HG03095 (cell line): ENCODE measurements at regions not wholly inside any gene's neighbourhood (a gene's known extent, or its start where the extent isn't known, plus 50 kb on each side); places are given as distances from the start of the nearest gene placed in this dataset.
"Not testable (repeated sequence)": the region's sequence is repeated elsewhere in the genome, so short reads cannot be mapped to it uniquely, and the experiment has no call there.

Experiments used
- ATAC-seq: cut with Tn5 transposase; IDR thresholded peaks from one replicate; pipeline ENCODE4 v1.9.1; 2021; ENCODE audit warnings: moderate library complexity; ENCODE audit not compliant: unreplicated experiment

GRCh38 chr11:22567759-22568158 is 57.9 kb downstream of the FANCF start:
- ATAC-seq, result no peak

GRCh38 chr11:22566293-22566692 is 59.3 kb downstream of the FANCF start:
- no peak for ATAC-seq

- ATAC-seq, result no peak
Observed at GRCh38 chr11:22561283-22561682, 64.3 kb downstream of the FANCF start.

DNA sequence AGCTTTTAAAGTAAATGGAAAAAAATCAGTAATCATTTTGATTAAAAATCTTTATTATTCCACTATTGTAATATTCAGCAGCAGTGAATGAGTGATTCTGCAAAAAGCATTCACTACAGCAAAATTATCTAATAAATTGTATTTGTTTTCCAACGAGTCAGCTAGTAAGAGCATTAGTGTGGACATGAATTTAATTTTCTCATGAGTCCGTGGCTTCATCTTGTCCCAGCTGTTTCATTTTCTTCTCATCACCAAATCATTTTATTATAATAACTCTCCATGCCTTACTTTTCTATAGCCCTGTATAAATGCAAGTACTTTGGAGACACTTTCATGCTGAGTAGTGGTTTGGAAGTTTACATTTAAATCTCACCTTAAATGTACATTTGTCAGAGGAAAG is 66.2 kb downstream of the FANCF start:
- no peak for ATAC-seq

GRCh38 chr11:22558664-22559063 is 67.0 kb downstream of the FANCF start:
- ATAC-seq, result no peak

DNA sequence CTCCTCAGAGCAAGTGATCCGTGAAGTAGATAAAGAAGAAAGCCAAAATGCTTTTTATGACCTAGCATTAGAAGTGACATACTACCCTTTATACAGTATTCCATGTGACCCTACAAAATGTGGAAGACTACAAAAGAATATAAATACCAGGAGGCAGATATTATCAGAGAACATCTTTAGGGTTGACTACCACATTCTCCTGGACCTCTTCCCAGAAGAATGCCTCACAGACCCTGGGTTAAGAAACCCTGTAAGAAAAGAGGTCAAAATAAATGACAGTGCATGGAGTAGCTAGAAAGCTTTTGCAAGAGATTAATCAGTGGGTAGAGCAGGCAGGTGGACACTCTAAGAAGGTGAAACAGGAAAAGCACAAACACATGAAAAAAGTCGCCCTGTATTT is 69.2 kb downstream of the FANCF start:
- ATAC-seq, result no peak

DNA sequence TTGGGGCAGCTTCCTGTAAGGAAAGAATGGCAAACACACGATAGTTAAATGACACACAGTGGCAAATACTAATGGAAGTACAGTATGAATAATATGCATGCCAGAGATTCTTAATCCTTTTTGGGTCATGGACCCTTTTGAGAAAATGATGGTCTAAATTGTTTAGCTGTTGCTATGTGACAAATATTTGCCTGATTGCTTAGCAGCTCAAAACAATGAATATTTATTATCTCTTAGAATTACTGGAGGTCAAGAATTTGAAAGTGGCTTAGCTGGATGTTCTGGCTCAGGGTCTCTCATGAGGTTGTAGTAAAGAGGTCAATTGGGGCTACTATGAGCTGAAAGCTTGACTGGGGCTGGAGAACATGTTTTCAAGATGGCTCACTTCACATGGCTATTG is 69.7 kb downstream of the FANCF start:
- ATAC-seq, result no peak

DNA sequence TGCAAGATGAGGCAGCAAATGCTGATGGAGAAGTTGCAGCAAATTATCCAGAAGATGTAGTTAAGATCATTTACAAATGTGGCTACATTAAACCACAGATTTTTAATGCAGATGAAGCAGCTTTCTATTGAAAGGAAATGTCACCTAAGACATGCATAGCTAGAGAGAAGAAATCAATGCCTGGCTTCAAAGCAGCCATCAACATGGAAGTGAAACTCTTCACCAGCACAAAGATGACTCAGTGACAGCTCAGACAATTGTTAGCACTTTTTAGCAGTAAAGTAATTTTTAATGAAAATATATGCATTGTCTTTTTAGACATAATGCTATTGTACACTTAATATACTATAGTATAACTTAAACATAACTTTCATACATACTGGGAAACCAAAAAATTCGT is 71.4 kb downstream of the FANCF start:
- peak; percentile 82 for ATAC-seq

- ATAC-seq, result no peak
Observed at GRCh38 chr11:22552885-22553284, 72.7 kb downstream of the FANCF start.

- ATAC-seq, result no peak
Observed at GRCh38 chr11:22546746-22547145, 78.9 kb downstream of the FANCF start.

DNA sequence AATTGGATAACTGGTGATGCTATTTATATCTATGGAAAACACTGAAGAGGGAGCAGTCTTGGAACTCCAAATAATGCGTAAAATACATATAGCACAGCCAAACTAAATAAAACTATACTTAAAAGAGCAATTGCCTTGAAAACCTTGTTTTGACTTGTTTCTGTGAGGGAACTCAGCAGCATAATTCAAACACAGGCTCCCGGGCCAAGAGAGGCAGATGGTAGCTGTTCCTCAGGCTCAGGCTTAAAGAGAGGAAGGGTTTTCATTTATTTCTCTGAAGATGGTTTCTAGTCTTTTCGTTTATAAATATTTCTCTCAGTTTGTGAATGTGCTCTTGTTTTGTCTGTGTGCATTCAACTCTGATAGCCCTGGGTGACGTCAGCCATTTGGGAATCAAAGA is 82.4 kb downstream of the FANCF start:
- ATAC-seq, result no peak

DNA sequence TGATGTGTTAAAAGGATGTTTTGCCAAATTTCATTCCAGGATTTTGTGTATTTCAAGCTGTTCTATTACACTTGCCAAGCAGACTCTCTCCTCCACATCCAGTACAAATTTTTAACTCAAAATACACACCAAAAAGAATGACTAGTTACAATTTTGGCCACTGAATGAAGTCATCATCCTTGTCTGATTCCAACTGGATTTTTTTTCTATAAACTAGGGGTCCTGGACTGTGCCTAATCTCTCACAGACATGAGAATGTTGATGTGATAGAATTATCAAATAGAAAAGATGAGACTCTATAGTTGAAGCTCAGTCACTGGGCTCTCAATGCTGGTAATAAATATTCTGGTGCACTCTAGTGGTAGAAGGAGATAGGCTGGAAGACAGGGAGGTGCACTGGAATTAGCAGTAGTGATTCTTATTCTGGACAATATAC is 85.8 kb downstream of the FANCF start:
- ATAC-seq, result no peak

- no peak for ATAC-seq
Observed at GRCh38 chr11:22536071-22536470, 89.6 kb downstream of the FANCF start.

DNA sequence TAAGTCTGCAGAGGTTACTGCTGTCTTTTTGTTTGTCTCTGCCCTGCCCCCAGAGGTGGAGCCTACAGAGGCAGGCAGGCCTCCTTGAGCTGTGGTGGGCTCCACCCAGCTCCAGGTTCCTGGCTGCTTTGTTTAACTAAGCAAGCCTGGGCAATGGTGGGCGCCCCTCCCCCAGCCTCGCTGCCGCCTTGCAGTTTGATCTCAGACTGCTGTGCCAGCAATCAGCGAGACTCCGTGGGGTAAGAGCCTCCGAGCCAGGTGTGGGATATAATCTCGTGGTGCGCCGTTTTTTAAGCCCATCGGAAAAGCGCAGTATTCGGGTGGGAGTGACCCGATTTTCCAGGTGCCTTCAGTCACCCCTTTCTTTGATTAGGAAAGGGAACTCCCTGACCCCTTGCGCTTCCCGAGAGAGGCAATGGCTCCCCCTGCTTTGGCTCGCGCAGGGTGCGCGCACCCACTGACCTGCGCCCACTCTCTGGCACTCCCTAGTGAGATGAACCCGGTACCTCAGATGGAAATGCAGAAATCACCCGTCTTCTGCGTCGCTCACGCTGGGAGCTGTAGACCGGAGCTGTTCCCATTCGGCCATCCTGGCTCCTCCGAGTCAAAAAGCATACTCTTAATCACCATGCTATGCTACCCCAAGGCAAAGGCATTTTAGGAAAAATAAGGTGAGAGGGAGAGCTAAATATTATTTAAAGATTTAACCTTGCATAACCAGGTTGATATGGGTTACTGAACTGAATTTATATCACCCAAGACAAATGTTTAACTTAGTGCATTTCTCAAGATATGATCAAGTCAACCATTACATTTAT is 96.8 kb downstream of the FANCF start:
- not testable (repeated sequence) for ATAC-seq

DNA sequence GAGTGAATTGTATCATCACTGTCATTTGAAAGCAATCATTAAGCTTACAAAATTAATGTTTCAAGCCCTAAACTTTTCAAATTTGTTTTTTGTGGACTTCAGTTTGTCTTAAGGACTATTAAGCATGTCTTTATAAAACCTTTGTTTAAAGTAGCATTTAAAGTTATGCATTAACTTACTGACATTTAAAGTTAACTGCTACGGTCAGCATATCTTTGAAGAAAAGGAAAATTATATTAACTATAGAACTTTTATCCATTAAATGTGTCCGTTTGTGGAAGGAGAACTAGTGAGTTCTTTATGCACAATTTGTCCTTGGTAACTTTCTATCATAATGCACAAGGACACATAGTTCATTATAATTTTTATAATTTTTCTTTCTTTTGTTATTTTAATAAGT is 103.4 kb downstream of the FANCF start:
- no peak for ATAC-seq

- ATAC-seq, result no peak
Observed at GRCh38 chr11:22521226-22521625, 104.4 kb downstream of the FANCF start.

- ATAC-seq, result no peak
Observed at GRCh38 chr11:22520521-22520920, 105.1 kb downstream of the FANCF start.

GRCh38 chr11:22518344-22518743 is 107.3 kb downstream of the FANCF start:
- ATAC-seq, result not testable (repeated sequence)

DNA sequence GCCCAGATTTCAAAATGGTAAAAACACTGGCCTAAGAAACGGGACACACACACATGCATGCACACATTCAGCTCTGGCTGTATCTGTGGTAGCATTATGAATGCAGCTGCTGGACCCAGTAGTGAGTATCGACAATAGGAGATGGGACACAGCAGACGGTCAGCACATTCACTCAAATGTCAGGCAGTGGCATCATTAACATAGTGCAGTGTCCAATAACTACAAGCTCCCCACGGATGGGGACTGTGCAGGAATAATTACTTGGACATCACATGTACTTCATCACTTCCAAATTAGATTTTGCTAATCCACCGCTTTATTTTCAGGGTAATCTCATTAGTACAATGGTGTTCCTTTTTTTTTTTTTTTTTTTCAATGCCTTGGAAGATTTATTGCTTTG is 109.5 kb downstream of the FANCF start:
- ATAC-seq, result no peak

DNA sequence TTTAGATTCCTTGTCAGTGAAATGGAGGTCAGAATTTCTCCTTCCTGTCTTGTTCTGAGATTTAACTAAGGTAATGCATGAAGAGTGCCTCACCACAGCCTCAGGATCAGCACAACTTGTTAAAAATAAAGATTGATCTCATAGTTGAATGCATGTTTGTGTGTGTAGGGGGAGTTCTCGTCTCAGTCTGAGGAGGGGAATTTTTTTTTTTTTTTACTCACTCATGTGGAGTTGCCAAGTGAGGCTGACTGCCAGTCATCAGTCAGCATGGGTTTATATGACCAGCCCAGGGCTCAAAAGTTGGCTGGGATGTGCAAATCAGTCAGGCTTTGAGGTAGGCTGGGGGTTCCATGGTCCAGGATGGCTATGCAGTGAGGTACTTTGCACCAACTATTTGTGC is 113.2 kb downstream of the FANCF start:
- no peak for ATAC-seq

GRCh38 chr11:22510741-22511140 is 114.9 kb downstream of the FANCF start:
- ATAC-seq, result no peak

DNA sequence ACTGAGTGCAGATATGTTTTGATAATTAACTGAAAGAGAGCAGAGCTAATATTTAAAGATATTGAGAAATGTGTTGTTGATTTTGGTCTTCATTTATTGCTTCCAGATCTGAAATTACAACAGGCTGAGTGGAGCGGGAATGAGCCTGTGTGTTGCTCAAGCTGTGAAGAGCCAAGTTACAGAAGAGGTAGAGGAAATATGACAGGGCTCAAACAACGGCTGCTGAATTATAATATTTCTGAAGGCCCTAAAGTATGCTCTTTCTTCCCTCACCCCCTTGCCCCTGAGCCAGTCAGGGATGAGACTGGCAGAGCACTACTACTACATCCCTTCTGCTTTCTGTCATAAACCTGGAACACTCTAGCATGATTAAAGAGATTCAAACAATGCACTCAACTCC is 115.6 kb downstream of the FANCF start:
- ATAC-seq, result no peak

- no peak for ATAC-seq
Observed at GRCh38 chr11:22508665-22509064, 117.0 kb downstream of the FANCF start.
